ENCODE measurements at regions not wholly inside any gene's neighbourhood (a gene's known extent, or its start where the extent isn't known, plus 50 kb on each side); places are given as distances from the start of the nearest gene placed in this dataset.

DNA sequence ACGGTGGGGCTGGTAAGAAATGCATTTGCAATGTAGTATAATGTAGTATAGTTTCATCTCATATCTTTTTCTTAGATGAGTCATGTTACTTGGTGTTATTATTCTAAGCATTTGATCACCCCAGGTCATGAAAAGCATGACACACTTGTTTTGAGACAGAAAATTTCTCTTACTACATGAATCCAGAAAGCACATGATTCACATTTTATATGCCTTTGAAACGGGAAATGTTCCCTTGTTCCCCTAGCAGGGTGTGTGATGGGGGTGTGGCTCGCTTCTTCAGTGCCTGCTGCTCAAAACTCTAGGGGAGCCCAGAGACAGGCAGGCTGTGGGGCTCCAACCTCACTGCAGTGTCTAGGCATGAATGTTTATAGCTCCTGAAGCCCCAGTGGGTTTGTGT is 116.0 kb upstream of the RAB27B start:
- H3K4me1 ChIP-seq (ENCODE audit: control insufficient read depth in 4 of 4, insufficient read depth in 4 of 4, low read length in 3 of 4), result no peaks in the 10 kb centered on the region
- WGBS, result 77% methylated on average over 3 of the region's 3 CpGs
- no peaks in the 10 kb centered on the region for H3K36me3 ChIP-seq (ENCODE audit: control insufficient read depth in 4 of 4, insufficient read depth in 3 of 4, low read depth in 1 of 4, low read length in 3 of 4)
- no peak for TF ChIP-seq MAX (IDR thresholded peaks at IDR 0.05)
- TF ChIP-seq JUND (IDR thresholded peaks at IDR 0.05), result no peak
- no peak for TF ChIP-seq SP1 (IDR thresholded peaks at IDR 0.05)
- TF ChIP-seq RAD21 (IDR thresholded peaks at IDR 0.05), result no peak
- no peak for TF ChIP-seq HNF4A (conservative IDR thresholded peaks at IDR 0.05)
- no peak for TF ChIP-seq REST (IDR thresholded peaks at IDR 0.05)
- TF ChIP-seq, protein P1, sequence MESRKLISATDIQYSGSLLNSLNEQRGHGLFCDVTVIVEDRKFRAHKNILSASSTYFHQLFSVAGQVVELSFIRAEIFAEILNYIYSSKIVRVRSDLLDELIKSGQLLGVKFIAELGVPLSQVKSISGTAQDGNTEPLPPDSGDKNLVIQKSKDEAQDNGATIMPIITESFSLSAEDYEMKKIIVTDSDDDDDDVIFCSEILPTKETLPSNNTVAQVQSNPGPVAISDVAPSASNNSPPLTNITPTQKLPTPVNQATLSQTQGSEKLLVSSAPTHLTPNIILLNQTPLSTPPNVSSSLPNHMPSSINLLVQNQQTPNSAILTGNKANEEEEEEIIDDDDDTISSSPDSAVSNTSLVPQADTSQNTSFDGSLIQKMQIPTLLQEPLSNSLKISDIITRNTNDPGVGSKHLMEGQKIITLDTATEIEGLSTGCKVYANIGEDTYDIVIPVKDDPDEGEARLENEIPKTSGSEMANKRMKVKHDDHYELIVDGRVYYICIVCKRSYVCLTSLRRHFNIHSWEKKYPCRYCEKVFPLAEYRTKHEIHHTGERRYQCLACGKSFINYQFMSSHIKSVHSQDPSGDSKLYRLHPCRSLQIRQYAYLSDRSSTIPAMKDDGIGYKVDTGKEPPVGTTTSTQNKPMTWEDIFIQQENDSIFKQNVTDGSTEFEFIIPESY (IDR thresholded peaks at IDR 0.05), result no peak
- no peak for DNase-seq (ENCODE audit: low spot score)
- H3K4me3 ChIP-seq (ENCODE audit: low read depth in 1 of 3, low read length in 3 of 3), result no peak overlapping the region
- H3K27ac ChIP-seq (ENCODE audit: low read depth in 1 of 2, low read length in 2 of 2), result no peak overlapping the region
- H3K27me3 ChIP-seq (ENCODE audit: control insufficient read depth in 4 of 4, insufficient read depth in 4 of 4, low read length in 3 of 4), result no peaks in the 10 kb centered on the region
- no peaks in the 10 kb centered on the region for H3K9me3 ChIP-seq (ENCODE audit: control insufficient read depth in 4 of 4, low read length in 3 of 4)
- no peak overlapping the region for H3K9ac ChIP-seq (ENCODE audit: low read depth in 1 of 2, low read length in 2 of 2)

- no peak overlapping the region for H3K27ac ChIP-seq (ENCODE audit: low read depth in 1 of 2, low read length in 2 of 2)
- no peaks in the 10 kb centered on the region for H3K4me1 ChIP-seq (ENCODE audit: control insufficient read depth in 4 of 4, insufficient read depth in 4 of 4, low read length in 3 of 4)
- H3K4me3 ChIP-seq (ENCODE audit: low read depth in 1 of 3, low read length in 3 of 3), result no peak overlapping the region
Observed at GRCh38 chr18:54712758-54713157, 115.5 kb upstream of the RAB27B start.

More at GRCh38 chr18:54712758-54713157, 115.5 kb upstream of the RAB27B start:
- no peaks in the 10 kb centered on the region for H3K27me3 ChIP-seq (ENCODE audit: control insufficient read depth in 4 of 4, insufficient read depth in 4 of 4, low read length in 3 of 4)
- no peaks in the 10 kb centered on the region for H3K9me3 ChIP-seq (ENCODE audit: control insufficient read depth in 4 of 4, low read length in 3 of 4)
- H3K9ac ChIP-seq (ENCODE audit: low read depth in 1 of 2, low read length in 2 of 2), result no peak overlapping the region
- TF ChIP-seq NR2F2 (IDR thresholded peaks at IDR 0.05) (no peak), REST (IDR thresholded peaks at IDR 0.05) (no peak), FOXA2 (IDR thresholded peaks at IDR 0.05) (no peak), SP1 (IDR thresholded peaks at IDR 0.05) (no peak), RAD21 (IDR thresholded peaks at IDR 0.05) (no peak), TAF1 (conservative IDR thresholded peaks at IDR 0.05) (no peak), RXRA (IDR thresholded peaks at IDR 0.05) (no peak), JUND (IDR thresholded peaks at IDR 0.05) (no peak), HNF4A (conservative IDR thresholded peaks at IDR 0.05) (no peak), YY1 (IDR thresholded peaks at IDR 0.05) (no peak)
- TF ChIP-seq, protein P1 (IDR thresholded peaks at IDR 0.05), result no peak
- TF ChIP-seq, protein P2, sequence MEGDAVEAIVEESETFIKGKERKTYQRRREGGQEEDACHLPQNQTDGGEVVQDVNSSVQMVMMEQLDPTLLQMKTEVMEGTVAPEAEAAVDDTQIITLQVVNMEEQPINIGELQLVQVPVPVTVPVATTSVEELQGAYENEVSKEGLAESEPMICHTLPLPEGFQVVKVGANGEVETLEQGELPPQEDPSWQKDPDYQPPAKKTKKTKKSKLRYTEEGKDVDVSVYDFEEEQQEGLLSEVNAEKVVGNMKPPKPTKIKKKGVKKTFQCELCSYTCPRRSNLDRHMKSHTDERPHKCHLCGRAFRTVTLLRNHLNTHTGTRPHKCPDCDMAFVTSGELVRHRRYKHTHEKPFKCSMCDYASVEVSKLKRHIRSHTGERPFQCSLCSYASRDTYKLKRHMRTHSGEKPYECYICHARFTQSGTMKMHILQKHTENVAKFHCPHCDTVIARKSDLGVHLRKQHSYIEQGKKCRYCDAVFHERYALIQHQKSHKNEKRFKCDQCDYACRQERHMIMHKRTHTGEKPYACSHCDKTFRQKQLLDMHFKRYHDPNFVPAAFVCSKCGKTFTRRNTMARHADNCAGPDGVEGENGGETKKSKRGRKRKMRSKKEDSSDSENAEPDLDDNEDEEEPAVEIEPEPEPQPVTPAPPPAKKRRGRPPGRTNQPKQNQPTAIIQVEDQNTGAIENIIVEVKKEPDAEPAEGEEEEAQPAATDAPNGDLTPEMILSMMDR (IDR thresholded peaks at IDR 0.05; ENCODE audit: low read depth, low read length, missing input control), result no peak
- H3K36me3 ChIP-seq (ENCODE audit: control insufficient read depth in 4 of 4, insufficient read depth in 3 of 4, low read depth in 1 of 4, low read length in 3 of 4), result no peaks in the 10 kb centered on the region
- WGBS, result 82% methylated on average over 8 of the region's 8 CpGs
- DNase-seq (ENCODE audit: low spot score), result no peak

All from liver (tissue), 8 donors.